Rectal smooth muscle tissue (tissue), 1 donor: ENCODE measurements at regions not wholly inside any gene's neighbourhood (a gene's known extent, or its start where the extent isn't known, plus 50 kb on each side); places are given as distances from the start of the nearest gene placed in this dataset.

Experiments
- H3K27ac ChIP-seq: one replicate; pipeline ENCODE4 v1.7.0; 2013; ENCODE audit warnings: low read depth, low read length, inconsistent platforms
- H3K27me3 ChIP-seq: one replicate; pipeline ENCODE4 v1.7.0; 2013; ENCODE audit warnings: low read length; ENCODE audit not compliant: control insufficient read depth, insufficient read depth
- H3K36me3 ChIP-seq: one replicate; pipeline ENCODE4 v1.7.0; 2013; ENCODE audit warnings: low read length; ENCODE audit not compliant: control insufficient read depth, insufficient read depth
- H3K4me1 ChIP-seq: one replicate; pipeline ENCODE4 v1.7.0; 2013; ENCODE audit warnings: low read length; ENCODE audit not compliant: control insufficient read depth, insufficient read depth
- H3K4me3 ChIP-seq: one replicate; pipeline ENCODE4 v1.7.0; 2013; ENCODE audit warnings: low read length
- H3K9ac ChIP-seq: one replicate; pipeline ENCODE4 v1.7.0; 2013; ENCODE audit warnings: low read length

DNA sequence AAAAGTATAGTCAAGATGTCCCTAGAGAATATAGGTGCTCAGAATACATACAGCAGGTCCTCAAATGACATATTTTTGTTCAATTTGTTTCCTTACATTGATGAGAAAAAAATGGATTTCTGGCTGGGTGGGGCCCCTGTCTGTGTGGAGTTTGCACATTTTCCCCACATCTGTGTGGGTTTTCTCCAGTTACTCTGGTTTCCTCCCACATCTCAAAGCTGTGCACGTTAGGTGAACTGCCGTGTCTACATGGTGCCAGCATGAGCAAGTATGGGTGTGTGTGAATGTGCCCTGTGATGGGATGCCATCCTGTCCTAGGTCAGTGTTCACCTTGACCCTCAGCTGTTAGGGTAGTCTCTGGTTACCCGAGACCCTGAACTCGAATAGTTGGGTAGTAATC lies 289.1 kb downstream of the GRIN2B start:
- no peaks in the 10 kb centered on the region for H3K4me1 ChIP-seq
- no peaks in the 10 kb centered on the region for H3K36me3 ChIP-seq
- no peak overlapping the region for H3K4me3 ChIP-seq
- no peaks in the 10 kb centered on the region for H3K27me3 ChIP-seq
- no peak overlapping the region for H3K27ac ChIP-seq
- no peak overlapping the region for H3K9ac ChIP-seq

DNA sequence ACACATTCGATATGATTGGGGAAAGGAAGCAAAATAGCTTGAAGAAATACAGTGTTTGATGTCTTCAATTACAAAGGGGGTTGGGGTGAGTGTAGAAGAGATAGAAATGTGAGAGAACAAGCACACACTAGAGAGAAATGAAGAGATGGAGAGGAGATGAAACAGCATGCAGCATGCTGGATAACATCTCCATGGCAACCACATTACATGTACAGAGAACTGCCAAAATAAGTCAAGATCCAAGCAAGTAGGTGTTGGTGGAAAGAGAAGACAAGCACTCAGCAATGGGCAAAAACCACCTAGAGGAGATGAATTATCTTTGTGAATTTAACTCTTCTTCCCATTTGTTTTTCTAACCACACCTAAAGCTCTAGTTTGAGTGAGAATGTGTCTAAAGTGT lies 289.8 kb downstream of the GRIN2B start:
- Histone ChIP-seq H3K4me1 (no peaks in the 10 kb centered on the region), H3K9ac (no peak overlapping the region), H3K4me3 (no peak overlapping the region), H3K27me3 (no peaks in the 10 kb centered on the region), H3K36me3 (no peaks in the 10 kb centered on the region), H3K27ac (no peak overlapping the region)

DNA sequence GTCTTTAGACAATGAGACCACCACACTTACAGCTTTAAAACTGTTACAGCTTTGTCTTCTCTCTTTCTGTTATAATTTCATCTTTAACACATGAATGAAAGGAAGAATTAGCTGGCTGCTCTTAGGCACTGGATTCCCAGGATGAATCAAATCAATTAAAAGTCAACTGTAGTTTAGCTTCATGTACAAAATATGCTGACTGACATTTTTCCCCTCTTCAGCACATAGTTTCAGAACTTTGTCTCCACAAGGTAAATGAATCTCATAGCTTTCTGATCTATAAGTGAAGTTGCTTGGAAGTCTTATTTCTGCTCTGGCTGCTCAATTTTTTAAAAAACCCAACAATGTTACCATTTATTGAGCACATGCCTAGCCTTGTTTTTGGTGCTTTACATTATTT lies 293.8 kb downstream of the GRIN2B start:
- H3K4me1 ChIP-seq, result no peaks in the 10 kb centered on the region
- H3K27ac ChIP-seq, result no peak overlapping the region
- no peaks in the 10 kb centered on the region for H3K36me3 ChIP-seq
- no peaks in the 10 kb centered on the region for H3K27me3 ChIP-seq
- H3K9ac ChIP-seq, result no peak overlapping the region
- H3K4me3 ChIP-seq, result no peak overlapping the region

DNA sequence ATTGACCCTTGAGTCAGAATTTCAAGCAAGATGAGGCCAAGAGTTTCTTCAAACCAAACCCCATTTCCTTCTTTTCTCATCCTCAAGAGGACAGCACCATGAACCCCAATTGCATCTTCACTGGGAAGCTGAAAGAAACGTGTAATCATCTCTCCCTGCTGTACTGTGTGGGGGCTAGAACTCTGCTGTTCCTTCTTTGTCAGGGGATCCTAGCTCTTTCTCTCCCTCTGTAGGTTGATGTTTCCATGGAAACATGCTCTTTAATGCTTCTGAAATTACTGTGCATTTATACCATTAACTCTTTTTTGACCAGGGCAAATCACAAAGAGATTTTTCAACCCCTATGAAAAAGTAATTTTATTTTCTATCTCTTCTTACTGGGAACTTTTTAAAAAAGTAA lies 295.1 kb downstream of the GRIN2B start:
- Histone ChIP-seq H3K27me3 (no peaks in the 10 kb centered on the region), H3K36me3 (no peaks in the 10 kb centered on the region), H3K9ac (no peak overlapping the region), H3K4me1 (no peaks in the 10 kb centered on the region), H3K27ac (no peak overlapping the region), H3K4me3 (no peak overlapping the region)

DNA sequence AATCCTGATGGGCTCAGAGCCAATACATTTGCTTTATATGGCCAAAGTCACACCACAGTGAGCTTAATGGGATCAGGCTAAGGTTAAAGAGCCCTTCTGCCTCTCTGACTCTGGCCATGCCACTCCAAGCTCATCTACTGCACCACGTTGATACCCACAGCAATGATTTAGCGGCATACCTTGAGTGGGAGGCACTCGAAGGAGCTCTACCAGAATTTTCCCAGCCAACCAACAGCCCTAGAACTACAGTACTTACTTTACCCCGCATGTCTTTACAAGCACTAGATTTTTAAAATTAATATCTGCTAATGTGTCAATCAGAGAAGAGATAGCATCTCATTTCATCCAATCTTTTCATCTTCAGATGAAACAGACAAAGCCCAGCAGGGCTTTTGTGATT lies 300.5 kb downstream of the GRIN2B start:
- no peak overlapping the region for H3K4me3 ChIP-seq
- no peaks in the 10 kb centered on the region for H3K36me3 ChIP-seq
- no peaks in the 10 kb centered on the region for H3K4me1 ChIP-seq
- no peak overlapping the region for H3K27ac ChIP-seq
- no peaks in the 10 kb centered on the region for H3K27me3 ChIP-seq
- H3K9ac ChIP-seq, result no peak overlapping the region

DNA sequence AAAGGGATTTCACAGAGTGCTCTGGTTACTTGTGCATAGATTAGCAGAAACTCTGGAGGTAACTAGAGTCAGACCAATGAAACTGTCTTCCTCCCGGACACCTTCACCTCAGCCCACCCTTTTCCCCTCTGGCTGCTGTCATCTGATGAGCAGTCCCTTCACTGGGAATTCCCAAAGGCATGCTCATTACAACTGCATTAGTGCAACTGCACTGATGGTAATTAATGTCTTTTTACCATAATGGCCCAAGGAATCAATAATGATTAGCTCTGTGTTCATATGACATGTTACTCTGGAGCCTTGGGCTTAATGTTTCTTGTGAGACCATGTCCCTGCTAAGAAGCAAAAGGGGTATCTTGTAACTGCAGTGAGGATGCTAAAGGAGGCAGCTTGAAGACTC lies 304.5 kb downstream of the GRIN2B start:
- Histone ChIP-seq H3K9ac (no peak overlapping the region), H3K27me3 (no peaks in the 10 kb centered on the region), H3K4me1 (no peaks in the 10 kb centered on the region), H3K36me3 (no peaks in the 10 kb centered on the region), H3K27ac (no peak overlapping the region), H3K4me3 (no peak overlapping the region)

DNA sequence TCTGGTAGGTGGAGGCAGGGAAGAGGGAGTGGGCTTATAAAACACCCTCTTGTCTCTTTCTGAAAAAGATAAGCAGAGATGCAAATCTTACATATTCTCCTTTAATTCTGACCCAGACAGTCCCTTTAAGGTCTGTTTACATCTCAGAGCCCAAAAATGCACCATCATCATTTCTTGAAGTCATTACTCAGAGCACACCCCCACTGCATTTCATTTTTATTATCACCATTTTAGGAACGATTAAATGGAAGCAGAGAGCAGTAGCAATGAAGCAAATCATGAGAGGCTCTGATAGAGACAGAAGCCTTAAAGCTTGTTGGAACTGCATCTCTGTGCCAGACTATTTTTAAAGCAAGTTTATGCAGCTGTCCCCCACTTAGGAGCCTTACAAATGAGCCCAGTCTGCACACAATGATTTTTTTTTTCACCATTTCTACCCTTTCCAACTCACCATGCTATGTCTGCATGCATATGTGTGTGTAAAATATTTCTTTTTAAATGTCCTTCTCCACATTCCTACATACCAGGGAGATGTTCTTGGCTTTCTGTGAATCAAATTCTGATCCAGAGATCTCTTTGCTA lies 311.0 kb downstream of the GRIN2B start:
- no peak overlapping the region for H3K27ac ChIP-seq
- no peaks in the 10 kb centered on the region for H3K27me3 ChIP-seq
- H3K4me3 ChIP-seq, result no peak overlapping the region
- no peak overlapping the region for H3K9ac ChIP-seq
- H3K36me3 ChIP-seq, result no peaks in the 10 kb centered on the region
- peaks cover 2% of the 10 kb centered on the region for H3K4me1 ChIP-seq

DNA sequence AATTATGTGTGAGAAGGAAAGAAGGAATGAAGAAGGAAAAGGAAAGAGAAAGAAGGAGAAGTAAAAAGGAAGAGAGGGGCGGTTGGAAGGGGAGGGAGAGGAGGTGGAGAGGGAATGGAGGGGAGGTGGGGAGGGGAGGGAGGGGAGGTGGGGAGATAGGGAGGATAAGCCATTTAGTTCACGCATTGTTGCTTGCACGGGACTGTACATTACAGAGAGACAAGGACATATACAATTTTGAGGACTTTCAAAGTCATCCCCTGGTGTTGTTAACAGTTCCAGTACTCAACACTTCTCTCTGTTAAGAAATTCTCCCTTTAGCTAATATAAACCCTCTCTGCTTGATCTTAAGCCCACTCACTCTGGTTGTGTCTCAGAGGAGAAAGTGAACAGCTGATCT lies 312.5 kb downstream of the GRIN2B start:
- no peak overlapping the region for H3K4me3 ChIP-seq
- no peak overlapping the region for H3K27ac ChIP-seq
- no peak overlapping the region for H3K9ac ChIP-seq
- H3K4me1 ChIP-seq, result peaks cover 2% of the 10 kb centered on the region
- H3K36me3 ChIP-seq, result no peaks in the 10 kb centered on the region
- no peaks in the 10 kb centered on the region for H3K27me3 ChIP-seq

DNA sequence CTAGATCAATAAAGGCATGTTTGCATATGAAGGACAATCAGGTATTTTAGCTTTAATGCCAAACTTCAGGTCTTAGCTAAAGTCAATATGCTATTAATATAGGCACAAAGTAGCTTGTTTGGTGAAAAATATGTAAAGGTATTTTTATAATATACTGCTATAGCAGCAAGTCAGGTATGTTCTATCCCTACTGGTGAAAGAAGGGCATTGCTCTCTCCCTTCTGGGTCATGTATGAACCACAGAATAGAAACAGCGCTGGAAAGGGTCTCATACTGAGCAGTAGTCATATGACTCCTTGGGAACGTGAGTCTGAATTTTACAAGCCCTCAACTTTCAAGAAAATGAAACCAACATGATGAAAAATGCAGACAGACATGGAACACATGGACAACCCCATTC lies 314.6 kb downstream of the GRIN2B start:
- Histone ChIP-seq H3K9ac (no peak overlapping the region), H3K27ac (no peak overlapping the region), H3K36me3 (no peaks in the 10 kb centered on the region), H3K4me1 (peaks cover 2% of the 10 kb centered on the region), H3K27me3 (no peaks in the 10 kb centered on the region), H3K4me3 (no peak overlapping the region)

DNA sequence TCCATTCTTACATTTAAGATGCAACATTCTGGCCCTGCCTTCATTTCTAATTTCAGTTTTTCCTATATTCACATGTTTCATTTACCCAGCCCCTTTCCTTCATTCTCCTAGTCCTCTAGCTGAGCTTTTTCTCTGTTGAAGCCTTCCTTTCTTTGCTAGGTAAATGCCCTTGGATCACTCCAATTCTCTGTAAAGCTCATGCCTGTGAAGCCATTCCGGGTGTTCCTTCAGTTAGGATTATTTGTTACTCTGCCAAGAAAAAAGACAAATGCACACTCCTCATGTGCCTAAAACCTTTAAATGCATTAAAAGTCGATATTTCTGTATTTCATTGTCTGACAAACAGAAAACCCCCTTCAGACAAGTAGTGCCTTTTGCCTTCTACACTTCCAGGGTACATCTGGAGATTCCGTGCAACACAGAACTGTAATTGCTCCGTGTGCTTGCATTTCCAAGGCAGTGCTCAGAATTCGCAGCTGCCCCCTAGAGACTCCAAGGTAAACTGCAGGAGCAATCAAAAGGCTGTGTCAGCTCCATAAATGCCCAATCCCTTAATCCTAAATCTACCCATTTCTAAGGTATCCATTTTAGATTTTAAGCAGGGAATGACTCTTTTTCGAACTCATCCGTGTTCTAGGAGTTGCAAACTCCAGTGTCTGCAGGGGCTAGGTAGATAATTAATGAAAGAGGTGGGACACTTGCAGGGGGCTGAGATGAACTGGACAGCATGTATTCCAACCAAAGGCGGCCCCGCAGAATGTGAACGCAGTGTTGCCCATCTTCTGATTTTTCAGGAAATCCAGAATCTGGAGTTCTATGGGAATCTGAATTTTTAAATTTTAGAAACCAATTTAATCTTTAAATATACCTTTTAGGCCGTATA lies 320.2 kb downstream of the GRIN2B start:
- Histone ChIP-seq H3K9ac (no peak overlapping the region), H3K36me3 (no peaks in the 10 kb centered on the region), H3K27me3 (no peaks in the 10 kb centered on the region), H3K27ac (no peak overlapping the region), H3K4me1 (no peaks in the 10 kb centered on the region), H3K4me3 (no peak overlapping the region)

DNA sequence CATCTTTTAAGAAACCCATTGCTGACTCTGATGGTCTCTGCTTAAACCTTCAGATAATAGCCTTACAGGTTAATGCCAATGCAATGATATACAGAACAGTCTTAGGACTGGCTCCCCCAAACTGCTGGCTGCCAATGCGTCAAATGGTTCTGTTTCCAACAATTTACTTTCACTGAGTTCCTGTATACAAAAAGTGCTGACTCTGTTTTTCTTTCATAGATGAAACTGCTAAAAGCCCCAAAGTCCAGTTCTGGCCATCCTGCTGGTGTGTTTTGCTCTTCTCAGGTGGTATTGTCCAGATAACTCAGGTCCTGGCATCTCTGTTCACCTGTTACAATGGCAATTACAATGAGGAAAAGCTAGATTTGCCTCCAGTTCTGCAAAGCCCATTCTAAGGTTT lies 326.9 kb downstream of the GRIN2B start:
- Histone ChIP-seq H3K9ac (no peak overlapping the region), H3K36me3 (no peaks in the 10 kb centered on the region), H3K4me3 (no peak overlapping the region), H3K27ac (no peak overlapping the region), H3K4me1 (no peaks in the 10 kb centered on the region), H3K27me3 (no peaks in the 10 kb centered on the region)

DNA sequence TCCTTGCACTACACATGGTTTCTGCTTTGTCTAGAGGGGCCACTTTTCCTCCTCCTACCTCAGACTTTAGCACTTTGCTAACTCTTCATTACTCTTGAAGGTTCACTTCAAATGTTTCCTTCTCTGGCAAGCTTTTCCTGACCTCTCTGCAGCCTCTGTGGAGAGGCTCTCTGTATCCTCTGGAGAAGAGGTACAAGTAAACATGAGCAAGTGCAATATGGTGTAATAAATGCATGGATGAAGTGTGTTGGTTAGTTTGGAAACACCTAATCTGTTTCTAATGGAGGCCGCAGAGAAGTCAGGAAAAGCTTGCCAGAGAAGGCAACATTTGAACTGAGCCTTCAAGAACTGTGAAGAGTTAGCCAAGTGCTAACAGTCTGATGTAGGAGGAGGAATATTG lies 329.3 kb downstream of the GRIN2B start:
- Histone ChIP-seq H3K27ac (no peak overlapping the region), H3K36me3 (no peaks in the 10 kb centered on the region), H3K4me1 (no peaks in the 10 kb centered on the region), H3K9ac (no peak overlapping the region), H3K27me3 (no peaks in the 10 kb centered on the region), H3K4me3 (no peak overlapping the region)

DNA sequence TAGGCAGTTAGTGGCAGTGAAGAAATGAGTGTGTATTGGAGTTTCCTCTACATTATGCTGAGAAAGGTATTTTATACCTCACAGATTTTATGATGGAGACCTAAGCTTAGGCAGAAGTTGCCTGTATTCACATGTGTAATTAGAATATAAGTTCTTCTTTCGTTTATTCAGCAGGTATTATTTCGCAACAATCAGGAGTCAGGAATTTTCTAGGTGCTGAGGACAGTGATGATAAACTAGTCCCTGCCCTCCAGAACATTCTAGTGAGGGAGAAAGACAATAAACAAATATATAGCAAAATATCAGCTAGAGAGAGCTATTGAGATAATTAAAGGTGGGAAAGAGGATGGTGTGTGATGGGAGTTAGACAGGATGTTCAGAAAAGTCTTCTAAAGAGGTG lies 345.7 kb downstream of the GRIN2B start:
- Histone ChIP-seq H3K4me1 (no peaks in the 10 kb centered on the region), H3K36me3 (no peaks in the 10 kb centered on the region), H3K4me3 (no peak overlapping the region), H3K27me3 (no peaks in the 10 kb centered on the region), H3K27ac (no peak overlapping the region), H3K9ac (no peak overlapping the region)
